SK-N-SH (cell line): ENCODE measurements at regions not wholly inside any gene's neighbourhood (a gene's known extent, or its start where the extent isn't known, plus 50 kb on each side); places are given as distances from the start of the nearest gene placed in this dataset.

Experiments
- CTCF ChIA-PET: fragments of 300-600, 350-600 bp; formaldehyde crosslinking; extraction: SDS; loops from one replicate; lab custom pipeline; 2021; lab: Yijun Ruan, JAX
- POLR2A ChIA-PET: fragments of 350-600 bp; sonication (Branson Sonifier 250); formaldehyde crosslinking; extraction: SDS; loops from one replicate; lab custom pipeline; 2020; ENCODE audit warnings: antibody characterized with exemption, inconsistent platforms; lab: Yijun Ruan, JAX
- DNase-seq: peaks from one replicate; pipeline ENCODE4 v3.0.0; 2012
- H2AFZ ChIP-seq: fragments of 200-600 bp; sonication (generic); 2 replicates; pipeline ENCODE4 v1.8.1; 2016; ENCODE audit warnings: antibody characterized with exemption, mild to moderate bottlenecking, low read depth
- H3F3A ChIP-seq: fragments of 200-600 bp; sonication (generic); replicated peaks from 2 replicates; pipeline ENCODE3; 2016; ENCODE audit warnings: antibody characterized with exemption, mild to moderate bottlenecking; ENCODE audit not compliant: insufficient read depth
- H3K27ac ChIP-seq, 2 experiments: fragments of 200-500 bp in 1 of 2; fragments of 200-600 bp in 1 of 2; sonication (Bioruptor generic) in 1 of 2; sonication (generic), shearing (Covaris generic) in 1 of 2; 2 replicates each; pipeline versions ENCODE4 v1.5.1 to v1.6.1; 2014 to 2016; ENCODE audit warnings: low read depth in 2 of 2, inconsistent platforms in 1 of 2, low read length in 1 of 2, mild to moderate bottlenecking in 1 of 2, mixed read lengths in 1 of 2
- H3K27me3 ChIP-seq: fragments of 200-600 bp; sonication (generic), shearing (Covaris generic); 2 replicates; pipeline ENCODE4 v1.6.1; 2016; ENCODE audit warnings: mixed run types; ENCODE audit not compliant: insufficient read depth
- H3K36me3 ChIP-seq, 2 experiments: fragments of 200-500 bp in 1 of 2; fragments of 200-600 bp in 1 of 2; sonication (Bioruptor generic) in 1 of 2; sonication (generic) in 1 of 2; replicated peaks in 1 of 2; 2 replicates each; pipeline versions ENCODE3 to v1.5.1; 2014 to 2016; ENCODE audit warnings: low read length in 1 of 2, mild to moderate bottlenecking in 1 of 2; ENCODE audit not compliant: insufficient read depth in 2 of 2, control insufficient read depth in 1 of 2
- H3K4me1 ChIP-seq, 2 experiments: fragments of 200-500 bp in 1 of 2; fragments of 200-600 bp in 1 of 2; sonication (Bioruptor generic) in 1 of 2; sonication (generic), shearing (Covaris generic) in 1 of 2; 2 replicates each; pipeline versions ENCODE4 v1.5.1 to v1.6.1; 2014 to 2016; ENCODE audit warnings: low read depth in 1 of 2, low read length in 1 of 2, mixed run types in 1 of 2; ENCODE audit not compliant: insufficient read depth in 2 of 2, control insufficient read depth in 1 of 2
- H3K4me2 ChIP-seq: fragments of 200-600 bp; sonication (generic), shearing (Covaris generic); 2 replicates; pipeline ENCODE4 v1.6.1; 2017; ENCODE audit warnings: mixed run types
- H3K4me3 ChIP-seq, 2 experiments: fragments of 200-500 bp in 1 of 2; fragments of 200-600 bp in 1 of 2; sonication (Bioruptor generic) in 1 of 2; sonication (generic), shearing (Covaris generic) in 1 of 2; 2 replicates each; pipeline versions ENCODE4 v1.5.1 to v1.8.1; 2014 to 2016; ENCODE audit warnings: low read depth in 2 of 2, inconsistent platforms in 1 of 2, low read length in 1 of 2, mild to moderate bottlenecking in 1 of 2, mixed read lengths in 1 of 2, moderate library complexity in 1 of 2
- H3K79me2 ChIP-seq: fragments of 200-600 bp; sonication (generic); 2 replicates; pipeline ENCODE4 v1.8.1; 2017; ENCODE audit warnings: mild to moderate bottlenecking; ENCODE audit not compliant: insufficient read depth
- H3K9ac ChIP-seq: fragments of 200-600 bp; sonication (generic); 2 replicates; pipeline ENCODE4 v1.6.1; 2017; ENCODE audit warnings: mixed run types
- H3K9me2 ChIP-seq: fragments of 200-600 bp; sonication (generic); 2 replicates; pipeline ENCODE4 v1.6.1; 2017; ENCODE audit warnings: mixed run types
- H3K9me3 ChIP-seq: fragments of 200-600 bp; sonication (generic); 2 replicates; pipeline ENCODE4 v1.6.1; 2017; ENCODE audit warnings: mixed run types, mild to moderate bottlenecking, moderate library complexity
- H4K20me1 ChIP-seq: fragments of 200-600 bp; sonication (generic); 2 replicates; pipeline ENCODE4 v1.6.1; 2017; ENCODE audit warnings: mild to moderate bottlenecking, mixed run types; ENCODE audit not compliant: insufficient read depth
- EZH2phosphoT487 ChIP-seq: fragments of 200-600 bp; sonication (generic); IDR thresholded peaks from 2 replicates; pipeline ENCODE4 v1.6.1; 2017; ENCODE audit warnings: low read depth, mixed run types, mild to moderate bottlenecking, antibody characterized with exemption, moderate library complexity, borderline replicate concordance
- FOXM1 ChIP-seq: IDR thresholded peaks from 2 replicates; pipeline ENCODE4 v1.4.0; 2012; ENCODE audit warnings: low read depth, mild to moderate bottlenecking
- GATA2 ChIP-seq: sonication (generic); formaldehyde crosslinking; IDR thresholded peaks from 2 replicates; pipeline ENCODE4 v1.5.0; 2020; ENCODE audit warnings: mild to moderate bottlenecking, missing genetic modification reagents
- JUND ChIP-seq: IDR thresholded peaks from 2 replicates; pipeline ENCODE4 v1.4.0; 2012
- MXI1 ChIP-seq: IDR thresholded peaks from 2 replicates; pipeline ENCODE4 v1.6.1; 2012; ENCODE audit warnings: mild to moderate bottlenecking, low read depth, low read length, improper control_type of control experiment
- NRF1 ChIP-seq: IDR thresholded peaks from 2 replicates; pipeline ENCODE4 v1.6.1; 2012; ENCODE audit warnings: low read depth, mild to moderate bottlenecking, low read length
- POLR2AphosphoS5 ChIP-seq: IDR thresholded peaks from 2 replicates; pipeline ENCODE4 v1.6.1; 2012; ENCODE audit warnings: low read depth, low read length
- RAD21 ChIP-seq: IDR thresholded peaks from 2 replicates; pipeline ENCODE4 v1.6.1; 2012; ENCODE audit warnings: mild to moderate bottlenecking, low read length
- RFX5 ChIP-seq: IDR thresholded peaks from 2 replicates; pipeline ENCODE4 v1.6.1; 2012; ENCODE audit warnings: mild to moderate bottlenecking, improper control_type of control experiment, low read length
- WGBS: methylation state at CpG from one replicate; pipeline ENCODE4 v1.1.6; 2017; ENCODE audit warnings: low lambda C conversion rate; 5-methylcytosine and 5-hydroxymethylcytosine counted together
- TF ChIP-seq, protein P1 (sequence below): IDR thresholded peaks from 2 replicates; pipeline ENCODE4; 2012
- TF ChIP-seq, protein P2 (sequence below): IDR thresholded peaks from 2 replicates; pipeline ENCODE4 v1.6.1; 2012; ENCODE audit warnings: mild to moderate bottlenecking, low read depth, low read length, moderate library complexity

DNA sequence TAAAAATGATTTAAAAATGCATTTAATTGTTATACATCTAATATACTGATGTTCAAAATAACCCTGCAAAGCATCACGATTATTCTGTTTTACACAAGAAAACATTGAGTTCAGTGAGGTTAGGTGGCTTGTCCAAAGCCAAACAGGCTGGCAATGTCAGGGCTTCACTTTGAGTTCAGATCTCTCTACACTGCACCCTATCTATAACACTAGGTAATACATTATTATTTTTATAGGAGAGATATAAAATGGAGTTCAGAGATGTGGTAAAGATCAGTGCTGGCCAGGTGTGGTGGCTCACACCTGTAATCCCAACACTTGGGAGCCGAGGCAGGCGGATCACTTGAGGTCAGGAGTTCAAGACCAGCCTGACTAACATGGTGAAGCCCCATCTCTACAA is 165.9 kb upstream of the MYO3A start:
- Histone ChIP-seq H2AFZ (no peak overlapping the region), H3K9ac (no peak overlapping the region), H3K4me2 (no peak overlapping the region), H3K4me1 (no peaks in the 10 kb centered on the region; a peak in 1 of 4 replicates), H3K27ac (no peak overlapping the region), H3K79me2 (no peaks in the 10 kb centered on the region), H4K20me1 (no peaks in the 10 kb centered on the region), H3F3A (no peaks in the 10 kb centered on the region)
- 9% methylated on average over 3 of the region's 3 CpGs for WGBS
- CTCF ChIA-PET: no interaction called here
- POLR2A ChIA-PET: no interaction called here
- peak; percentile 11 for DNase-seq
- no peak for TF ChIP-seq GATA2 (CRISPR knock-in tag)
- TF ChIP-seq, protein P1, sequence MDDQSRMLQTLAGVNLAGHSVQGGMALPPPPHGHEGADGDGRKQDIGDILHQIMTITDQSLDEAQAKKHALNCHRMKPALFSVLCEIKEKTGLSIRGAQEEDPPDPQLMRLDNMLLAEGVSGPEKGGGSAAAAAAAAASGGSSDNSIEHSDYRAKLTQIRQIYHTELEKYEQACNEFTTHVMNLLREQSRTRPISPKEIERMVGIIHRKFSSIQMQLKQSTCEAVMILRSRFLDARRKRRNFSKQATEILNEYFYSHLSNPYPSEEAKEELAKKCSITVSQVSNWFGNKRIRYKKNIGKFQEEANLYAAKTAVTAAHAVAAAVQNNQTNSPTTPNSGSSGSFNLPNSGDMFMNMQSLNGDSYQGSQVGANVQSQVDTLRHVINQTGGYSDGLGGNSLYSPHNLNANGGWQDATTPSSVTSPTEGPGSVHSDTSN: no peak
- TF ChIP-seq, all 33 proteins: peak for 0
- no peaks in the 10 kb centered on the region for H3K36me3 ChIP-seq
- no peaks in the 10 kb centered on the region for H3K27me3 ChIP-seq
- H3K9me3 ChIP-seq: no peaks in the 10 kb centered on the region
- H3K4me3 ChIP-seq: no peak overlapping the region
- no peaks in the 10 kb centered on the region for H3K9me2 ChIP-seq

DNA sequence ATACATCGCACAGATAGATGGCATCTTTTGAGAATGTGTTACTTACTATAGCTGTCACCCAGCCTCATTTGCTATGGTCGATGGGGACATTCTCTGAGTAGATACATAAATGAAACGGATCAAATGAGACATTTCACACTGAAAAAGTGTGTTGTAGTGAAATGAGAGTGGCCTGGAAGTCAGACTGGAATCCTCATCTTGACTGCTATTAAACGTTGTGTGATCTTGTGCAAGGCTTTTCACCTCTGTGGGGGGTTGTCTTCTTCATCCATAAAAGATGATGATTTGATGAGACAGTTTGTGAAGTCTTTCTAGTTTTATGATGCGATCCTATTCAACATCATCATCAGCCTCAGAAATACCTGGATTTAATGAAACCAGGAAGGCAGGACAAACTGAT is 155.4 kb upstream of the MYO3A start:
- H3F3A ChIP-seq: no peaks in the 10 kb centered on the region
- 26% methylated on average over 5 of the region's 5 CpGs for WGBS
- no peak for TF ChIP-seq POLR2AphosphoS5
- TF ChIP-seq RFX5: no peak
- no peak for TF ChIP-seq FOXM1
- TF ChIP-seq RAD21: no peak
- no peak for TF ChIP-seq NRF1
- TF ChIP-seq, protein P2, sequence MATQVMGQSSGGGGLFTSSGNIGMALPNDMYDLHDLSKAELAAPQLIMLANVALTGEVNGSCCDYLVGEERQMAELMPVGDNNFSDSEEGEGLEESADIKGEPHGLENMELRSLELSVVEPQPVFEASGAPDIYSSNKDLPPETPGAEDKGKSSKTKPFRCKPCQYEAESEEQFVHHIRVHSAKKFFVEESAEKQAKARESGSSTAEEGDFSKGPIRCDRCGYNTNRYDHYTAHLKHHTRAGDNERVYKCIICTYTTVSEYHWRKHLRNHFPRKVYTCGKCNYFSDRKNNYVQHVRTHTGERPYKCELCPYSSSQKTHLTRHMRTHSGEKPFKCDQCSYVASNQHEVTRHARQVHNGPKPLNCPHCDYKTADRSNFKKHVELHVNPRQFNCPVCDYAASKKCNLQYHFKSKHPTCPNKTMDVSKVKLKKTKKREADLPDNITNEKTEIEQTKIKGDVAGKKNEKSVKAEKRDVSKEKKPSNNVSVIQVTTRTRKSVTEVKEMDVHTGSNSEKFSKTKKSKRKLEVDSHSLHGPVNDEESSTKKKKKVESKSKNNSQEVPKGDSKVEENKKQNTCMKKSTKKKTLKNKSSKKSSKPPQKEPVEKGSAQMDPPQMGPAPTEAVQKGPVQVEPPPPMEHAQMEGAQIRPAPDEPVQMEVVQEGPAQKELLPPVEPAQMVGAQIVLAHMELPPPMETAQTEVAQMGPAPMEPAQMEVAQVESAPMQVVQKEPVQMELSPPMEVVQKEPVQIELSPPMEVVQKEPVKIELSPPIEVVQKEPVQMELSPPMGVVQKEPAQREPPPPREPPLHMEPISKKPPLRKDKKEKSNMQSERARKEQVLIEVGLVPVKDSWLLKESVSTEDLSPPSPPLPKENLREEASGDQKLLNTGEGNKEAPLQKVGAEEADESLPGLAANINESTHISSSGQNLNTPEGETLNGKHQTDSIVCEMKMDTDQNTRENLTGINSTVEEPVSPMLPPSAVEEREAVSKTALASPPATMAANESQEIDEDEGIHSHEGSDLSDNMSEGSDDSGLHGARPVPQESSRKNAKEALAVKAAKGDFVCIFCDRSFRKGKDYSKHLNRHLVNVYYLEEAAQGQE: no peak
- no peak for TF ChIP-seq EZH2phosphoT487
- no peak for TF ChIP-seq JUND
- no peak for TF ChIP-seq MXI1
- no peaks in the 10 kb centered on the region for H3K9me2 ChIP-seq
- H3K79me2 ChIP-seq: no peaks in the 10 kb centered on the region
- no peaks in the 10 kb centered on the region for H3K9me3 ChIP-seq
- ChIA-PET CTCF (interaction anchor here (1.4 to 1.6 kb wide), 2 partner anchors 20 to 25 kb away, joined by 3 read pairs; no protein-coding TSS in a partner anchor), POLR2A (no interaction called here)
- no peaks in the 10 kb centered on the region for H3K36me3 ChIP-seq
- no peak for DNase-seq
- H3K4me3 ChIP-seq: no peak overlapping the region
- no peak overlapping the region for H3K4me2 ChIP-seq
- H3K27ac ChIP-seq: no peak overlapping the region
- H2AFZ ChIP-seq: no peak overlapping the region
- H3K4me1 ChIP-seq: no peaks in the 10 kb centered on the region
- H3K27me3 ChIP-seq: no peaks in the 10 kb centered on the region
- no peak overlapping the region for H3K9ac ChIP-seq
- no peaks in the 10 kb centered on the region for H4K20me1 ChIP-seq
